ENCODE measurements at regions not wholly inside any gene's neighbourhood (a gene's known extent, or its start where the extent isn't known, plus 50 kb on each side); places are given as distances from the start of the nearest gene placed in this dataset.

DNA sequence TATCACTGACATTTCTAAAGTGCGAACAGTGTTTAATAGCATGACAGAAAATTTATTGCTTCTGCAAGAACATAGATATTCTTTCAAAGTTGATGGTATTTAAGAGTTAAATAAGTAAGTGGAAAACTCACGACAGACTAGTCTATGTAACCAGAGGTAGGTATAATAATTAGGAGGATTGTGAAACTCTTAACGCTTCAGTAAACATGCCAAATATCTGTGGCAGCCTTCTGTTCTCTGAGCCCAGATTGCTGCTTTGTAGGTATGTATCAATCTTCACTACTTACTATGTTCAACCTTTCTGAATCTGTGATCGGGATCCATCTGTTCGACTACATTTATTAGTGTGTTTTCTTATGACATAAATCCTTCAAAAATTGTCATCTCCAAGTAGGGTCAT lies 53.6 kb upstream of the SPANXB1 start:
- no peak for TF ChIP-seq EZH2 (IDR thresholded peaks at IDR 0.05; ENCODE audit: insufficient read depth, low read length)
- TF ChIP-seq, protein P1, sequence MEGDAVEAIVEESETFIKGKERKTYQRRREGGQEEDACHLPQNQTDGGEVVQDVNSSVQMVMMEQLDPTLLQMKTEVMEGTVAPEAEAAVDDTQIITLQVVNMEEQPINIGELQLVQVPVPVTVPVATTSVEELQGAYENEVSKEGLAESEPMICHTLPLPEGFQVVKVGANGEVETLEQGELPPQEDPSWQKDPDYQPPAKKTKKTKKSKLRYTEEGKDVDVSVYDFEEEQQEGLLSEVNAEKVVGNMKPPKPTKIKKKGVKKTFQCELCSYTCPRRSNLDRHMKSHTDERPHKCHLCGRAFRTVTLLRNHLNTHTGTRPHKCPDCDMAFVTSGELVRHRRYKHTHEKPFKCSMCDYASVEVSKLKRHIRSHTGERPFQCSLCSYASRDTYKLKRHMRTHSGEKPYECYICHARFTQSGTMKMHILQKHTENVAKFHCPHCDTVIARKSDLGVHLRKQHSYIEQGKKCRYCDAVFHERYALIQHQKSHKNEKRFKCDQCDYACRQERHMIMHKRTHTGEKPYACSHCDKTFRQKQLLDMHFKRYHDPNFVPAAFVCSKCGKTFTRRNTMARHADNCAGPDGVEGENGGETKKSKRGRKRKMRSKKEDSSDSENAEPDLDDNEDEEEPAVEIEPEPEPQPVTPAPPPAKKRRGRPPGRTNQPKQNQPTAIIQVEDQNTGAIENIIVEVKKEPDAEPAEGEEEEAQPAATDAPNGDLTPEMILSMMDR (IDR thresholded peaks at IDR 0.05; ENCODE audit: insufficient read depth, low read depth, low read length): no peak

All from astrocyte (in vitro differentiated cells and primary cell).